HCT116 (cell line): ENCODE measurements at regions not wholly inside any gene's neighbourhood (a gene's known extent, or its start where the extent isn't known, plus 50 kb on each side); places are given as distances from the start of the nearest gene placed in this dataset.

ENCODE experiments used
- ATAC-seq: fragments of 200-7000 bp; cut with Tn5 transposase; 2 replicates; pipeline ENCODE4 v1.9.1; 2020; ENCODE audit warnings: mild to moderate bottlenecking, moderate library complexity
- BruUV-seq: library from RNA; stranded (reverse); fragments of 400-500 nt; replicated peaks from 2 replicates; lab custom pipeline; 2021; lab: Mats Ljungman, UMichigan
- CTCF ChIA-PET: fragments of 300-600 bp; sonication (Branson Sonifier 250); formaldehyde crosslinking; loops from one replicate; lab custom pipeline; 2021; ENCODE audit warnings: antibody characterized with exemption; lab: Charles Lee
- POLR2A ChIA-PET: fragments of 300-600, 350-600 bp; sonication (Branson Sonifier 250); formaldehyde crosslinking; loops from one replicate; lab custom pipeline; 2021; ENCODE audit warnings: antibody characterized with exemption; lab: Charles Lee
- RAD21 ChIA-PET, 2 experiments: fragments of 300-600 bp; sonication (Branson Sonifier 250); formaldehyde crosslinking; loops; one replicate each; lab custom pipeline; 2023; ENCODE audit warnings: low total read pairs in 2 of 2; ENCODE audit not compliant: uncharacterized antibody in 2 of 2, unreplicated experiment in 2 of 2, low non-redundant PET in 1 of 2; lab: Charles Lee
- DNase-seq: peaks from one replicate; pipeline ENCODE4 v3.0.0-alpha.2; 2010; ENCODE audit warnings: low read depth, low spot score
- H2AFZ ChIP-seq: fragments of 200-600 bp; shearing (Covaris generic), sonication (generic); 2 replicates; pipeline ENCODE4 v1.6.1; 2017; ENCODE audit warnings: low read depth, mixed run types, mixed read lengths, antibody characterized with exemption, low read length; ENCODE audit not compliant: poor library complexity, severe bottlenecking
- H3K27ac ChIP-seq: 2 replicates; pipeline ENCODE4 v1.5.1; 2012; ENCODE audit warnings: low read depth, low read length
- H3K27me3 ChIP-seq: fragments of 200-600 bp; sonication (generic); 2 replicates; pipeline ENCODE4 v1.6.1; 2016; ENCODE audit warnings: mixed run types, low read length, mixed read lengths; ENCODE audit not compliant: insufficient read depth
- H3K36me3 ChIP-seq, 2 experiments: fragments of 200-500 bp in 1 of 2; fragments of 200-600 bp in 1 of 2; sonication (Bioruptor generic) in 1 of 2; sonication (generic) in 1 of 2; 2 replicates each; pipeline versions ENCODE4 v1.5.1 to v1.6.1; 2014 to 2016; ENCODE audit warnings: low read length in 2 of 2, inconsistent platforms in 1 of 2, mixed read lengths in 1 of 2, mixed run types in 1 of 2; ENCODE audit not compliant: insufficient read depth in 2 of 2, control insufficient read depth in 1 of 2
- H3K4me1 ChIP-seq, 2 experiments: fragments of 200-600 bp in 1 of 2; sonication (generic) in 1 of 2; 2 replicates each; pipeline versions ENCODE4 v1.5.1 to v1.6.1; 2012 to 2017; ENCODE audit warnings: low read length in 2 of 2, inconsistent platforms in 1 of 2, mild to moderate bottlenecking in 1 of 2, mixed read lengths in 1 of 2, mixed run types in 1 of 2, moderate library complexity in 1 of 2; ENCODE audit not compliant: insufficient read depth in 2 of 2, control insufficient read depth in 1 of 2
- H3K4me2 ChIP-seq: fragments of 200-600 bp; sonication (generic); 2 replicates; pipeline ENCODE4 v1.6.1; 2017; ENCODE audit warnings: mixed run types, low read length, mixed read lengths
- H3K4me3 ChIP-seq, 2 experiments: fragments of 200-600 bp in 1 of 2; sonication (generic) in 1 of 2; replicated peaks in 1 of 2; 2 replicates each; pipeline ENCODE4 v1.5.1; 2011 to 2016; ENCODE audit warnings: low read length in 2 of 2, control low read depth in 1 of 2, low read depth in 1 of 2, mild to moderate bottlenecking in 1 of 2, mixed read lengths in 1 of 2, mixed run types in 1 of 2
- H3K79me2 ChIP-seq: fragments of 200-600 bp; sonication (generic); 2 replicates; pipeline ENCODE4 v1.6.1; 2017; ENCODE audit warnings: mild to moderate bottlenecking, mixed run types, low read length, moderate library complexity, mixed read lengths; ENCODE audit not compliant: insufficient read depth
- H3K9ac ChIP-seq: fragments of 200-600 bp; sonication (generic); 2 replicates; pipeline ENCODE4 v1.6.1; 2016; ENCODE audit warnings: low read length, mixed read lengths
- H3K9me2 ChIP-seq: fragments of 200-600 bp; sonication (generic), shearing (Covaris generic); 2 replicates; pipeline ENCODE4 v1.6.1; 2017; ENCODE audit warnings: mixed run types, mild to moderate bottlenecking, moderate library complexity; ENCODE audit not compliant: insufficient read depth
- H3K9me3 ChIP-seq, 2 experiments: fragments of 200-500 bp in 1 of 2; fragments of 200-600 bp in 1 of 2; sonication (Bioruptor generic) in 1 of 2; sonication (generic) in 1 of 2; 2 replicates each; pipeline ENCODE4 v1.6.1; 2014 to 2017; ENCODE audit warnings: low read length in 2 of 2, mixed read lengths in 2 of 2, inconsistent platforms in 1 of 2, low read depth in 1 of 2, mild to moderate bottlenecking in 1 of 2, mixed run types in 1 of 2, moderate library complexity in 1 of 2; ENCODE audit not compliant: control insufficient read depth in 1 of 2, insufficient read depth in 1 of 2
- H4K20me1 ChIP-seq: fragments of 200-600 bp; sonication (generic), shearing (Covaris generic); 2 replicates; pipeline ENCODE4 v1.6.1; 2017; ENCODE audit warnings: mixed run types, mild to moderate bottlenecking, moderate library complexity; ENCODE audit not compliant: insufficient read depth
- ATF3 ChIP-seq: IDR thresholded peaks from 2 replicates; pipeline ENCODE4 v1.6.1; 2012
- CBX3 ChIP-seq: IDR thresholded peaks from 2 replicates; pipeline ENCODE4 v1.6.1; 2012; ENCODE audit warnings: low read depth
- JUND ChIP-seq: IDR thresholded peaks from 2 replicates; pipeline ENCODE4 v1.6.1; 2012
- MAX ChIP-seq: IDR thresholded peaks from 2 replicates; pipeline ENCODE4 v1.6.1; 2012
- POLR2A ChIP-seq: IDR thresholded peaks from 2 replicates; pipeline ENCODE4 v1.7.0; 2011; ENCODE audit warnings: borderline replicate concordance; ENCODE audit not compliant: insufficient read depth, insufficient read length; ENCODE audit errors: extremely low read depth
- REST ChIP-seq: IDR thresholded peaks from 2 replicates; pipeline ENCODE4 v1.6.1; 2012; ENCODE audit warnings: low read depth
- SIN3A ChIP-seq: IDR thresholded peaks from 2 replicates; pipeline ENCODE4 v1.6.1; 2012; ENCODE audit warnings: low read depth
- SP1 ChIP-seq: IDR thresholded peaks from 2 replicates; pipeline ENCODE4 v1.6.1; 2012; ENCODE audit warnings: low read depth
- SRF ChIP-seq: IDR thresholded peaks from 2 replicates; pipeline ENCODE4 v1.6.1; 2012; ENCODE audit warnings: low read depth
- YY1 ChIP-seq: IDR thresholded peaks from 2 replicates; pipeline ENCODE4 v1.6.1; 2011; ENCODE audit warnings: low read length, low read depth, moderate library complexity, mild to moderate bottlenecking; ENCODE audit not compliant: insufficient replicate concordance; ENCODE audit errors: extremely low read depth
- ZFX ChIP-seq: fragments of 450-650 bp; IDR thresholded peaks from 2 replicates; pipeline ENCODE4 v1.6.1; 2017
- ZNF274 ChIP-seq: fragments of 200-500 bp; sonication (Bioruptor generic); IDR thresholded peaks from 2 replicates; pipeline ENCODE4 v1.6.1; 2014; ENCODE audit warnings: mild to moderate bottlenecking, low read depth, low read length, inconsistent platforms
- intact Hi-C: fragments of 100-400 bp; cut with micrococcal nuclease; formaldehyde crosslinking; loops from 2 replicates; pipeline ENCODE4 v1.10.0; 2022

- Histone ChIP-seq H3K9me3 (no peaks in the 10 kb centered on the region), H3K9ac (no peak overlapping the region), H3K79me2 (no peaks in the 10 kb centered on the region), H3K36me3 (no peaks in the 10 kb centered on the region), H4K20me1 (no peaks in the 10 kb centered on the region), H3K4me2 (no peak overlapping the region), H2AFZ (no peak overlapping the region), H3K4me3 (no peak overlapping the region), H3K27me3 (no peaks in the 10 kb centered on the region), H3K9me2 (no peaks in the 10 kb centered on the region), H3K27ac (no peak overlapping the region), H3K4me1 (peaks cover 20 to 24% of the 10 kb centered on the region in 2 experiments; a peak in 3 of 4 replicates)
- no TSS peak for BruUV-seq
- ChIA-PET CTCF (no interaction called here), POLR2A (no interaction called here), RAD21 (no interaction called here)
- DNase-seq (no peak), ATAC-seq (no peak)
- TF ChIP-seq CBX3 (no peak), YY1 (no peak), MAX (no peak), SRF (no peak), JUND (no peak), ATF3 (no peak), ZFX (no peak), REST (no peak), POLR2A (no peak), ZNF274 (no peak), SP1 (no peak), SIN3A (no peak)
- intact Hi-C loops: no loop called here
Measured at GRCh38 chr20:51906679-51907078, 104.4 kb upstream of the SALL4 start.
